GM13976 (cell line): ENCODE measurements at regions not wholly inside any gene's neighbourhood (a gene's known extent, or its start where the extent isn't known, plus 50 kb on each side); places are given as distances from the start of the nearest gene placed in this dataset.

Source experiments
- DNase-seq: peaks from one replicate; pipeline ENCODE4 v3.0.0; 2012; ENCODE audit warnings: low spot score
- in situ Hi-C: fragments of 300-500 bp; cut with MboI; formaldehyde crosslinking; loops from one replicate; pipeline ENCODE4 v1.12.0; 2022; ENCODE audit warnings: low sequenced_read_pairs, mixed read lengths, inconsistent platforms; ENCODE audit not compliant: unreplicated experiment
- TF ChIP-seq, protein P1 (sequence below): IDR thresholded peaks from 2 replicates; pipeline ENCODE4 v1.5.1; 2012; ENCODE audit warnings: borderline replicate concordance, mild to moderate bottlenecking; ENCODE audit not compliant: insufficient read depth; ENCODE audit errors: extremely low read depth, missing control alignments, control extremely low read depth

GRCh38 chr9:111258875-111259271, 71.2 kb downstream of the OR2K2 start:
- DNase-seq, result no peak
- TF ChIP-seq, protein P1, sequence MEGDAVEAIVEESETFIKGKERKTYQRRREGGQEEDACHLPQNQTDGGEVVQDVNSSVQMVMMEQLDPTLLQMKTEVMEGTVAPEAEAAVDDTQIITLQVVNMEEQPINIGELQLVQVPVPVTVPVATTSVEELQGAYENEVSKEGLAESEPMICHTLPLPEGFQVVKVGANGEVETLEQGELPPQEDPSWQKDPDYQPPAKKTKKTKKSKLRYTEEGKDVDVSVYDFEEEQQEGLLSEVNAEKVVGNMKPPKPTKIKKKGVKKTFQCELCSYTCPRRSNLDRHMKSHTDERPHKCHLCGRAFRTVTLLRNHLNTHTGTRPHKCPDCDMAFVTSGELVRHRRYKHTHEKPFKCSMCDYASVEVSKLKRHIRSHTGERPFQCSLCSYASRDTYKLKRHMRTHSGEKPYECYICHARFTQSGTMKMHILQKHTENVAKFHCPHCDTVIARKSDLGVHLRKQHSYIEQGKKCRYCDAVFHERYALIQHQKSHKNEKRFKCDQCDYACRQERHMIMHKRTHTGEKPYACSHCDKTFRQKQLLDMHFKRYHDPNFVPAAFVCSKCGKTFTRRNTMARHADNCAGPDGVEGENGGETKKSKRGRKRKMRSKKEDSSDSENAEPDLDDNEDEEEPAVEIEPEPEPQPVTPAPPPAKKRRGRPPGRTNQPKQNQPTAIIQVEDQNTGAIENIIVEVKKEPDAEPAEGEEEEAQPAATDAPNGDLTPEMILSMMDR, result no peak
- in situ Hi-C loops, result no loop called here

- TF ChIP-seq, protein P1, result no peak
- DNase-seq, result no peak
- in situ Hi-C loops, result no loop called here
These were observed 71.7 kb downstream of the OR2K2 start for GRCh38 chr9:111258209-111258874.

DNA sequence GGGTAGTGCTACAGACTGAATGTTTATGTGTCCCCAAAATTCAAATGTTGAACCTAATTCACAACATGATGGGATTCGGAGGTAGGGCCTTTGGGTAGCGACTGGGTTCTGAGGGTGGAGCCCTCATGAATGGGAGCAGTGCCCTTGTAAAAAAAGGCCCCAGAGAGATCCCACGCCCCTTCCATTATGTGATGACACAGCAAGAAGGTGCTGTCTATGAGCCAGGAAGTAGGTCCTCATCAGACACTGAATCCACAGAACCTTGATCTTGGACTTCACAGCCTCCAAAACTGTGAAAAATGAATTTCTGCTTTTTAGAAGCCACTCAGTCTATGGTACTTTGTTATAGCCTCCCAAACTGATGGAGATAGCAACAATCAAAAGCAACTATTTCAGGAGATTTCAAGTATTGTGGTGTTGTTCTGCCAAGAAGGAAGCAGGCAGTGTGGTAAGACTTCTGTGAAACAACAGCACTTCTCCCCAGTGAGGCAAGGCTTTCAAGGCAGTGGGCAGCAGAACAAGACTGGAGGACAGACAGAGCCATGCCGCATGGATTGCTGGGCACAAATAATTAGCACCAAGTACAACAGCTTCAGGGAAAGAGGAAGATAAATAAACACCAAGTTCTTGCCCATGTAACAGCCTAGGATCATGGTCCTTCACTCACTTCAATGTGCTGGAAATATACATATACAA, 76.1 kb downstream of the OR2K2 start:
- in situ Hi-C loops, result no loop called here
- TF ChIP-seq, protein P1, result no peak
- no peak for DNase-seq

DNA sequence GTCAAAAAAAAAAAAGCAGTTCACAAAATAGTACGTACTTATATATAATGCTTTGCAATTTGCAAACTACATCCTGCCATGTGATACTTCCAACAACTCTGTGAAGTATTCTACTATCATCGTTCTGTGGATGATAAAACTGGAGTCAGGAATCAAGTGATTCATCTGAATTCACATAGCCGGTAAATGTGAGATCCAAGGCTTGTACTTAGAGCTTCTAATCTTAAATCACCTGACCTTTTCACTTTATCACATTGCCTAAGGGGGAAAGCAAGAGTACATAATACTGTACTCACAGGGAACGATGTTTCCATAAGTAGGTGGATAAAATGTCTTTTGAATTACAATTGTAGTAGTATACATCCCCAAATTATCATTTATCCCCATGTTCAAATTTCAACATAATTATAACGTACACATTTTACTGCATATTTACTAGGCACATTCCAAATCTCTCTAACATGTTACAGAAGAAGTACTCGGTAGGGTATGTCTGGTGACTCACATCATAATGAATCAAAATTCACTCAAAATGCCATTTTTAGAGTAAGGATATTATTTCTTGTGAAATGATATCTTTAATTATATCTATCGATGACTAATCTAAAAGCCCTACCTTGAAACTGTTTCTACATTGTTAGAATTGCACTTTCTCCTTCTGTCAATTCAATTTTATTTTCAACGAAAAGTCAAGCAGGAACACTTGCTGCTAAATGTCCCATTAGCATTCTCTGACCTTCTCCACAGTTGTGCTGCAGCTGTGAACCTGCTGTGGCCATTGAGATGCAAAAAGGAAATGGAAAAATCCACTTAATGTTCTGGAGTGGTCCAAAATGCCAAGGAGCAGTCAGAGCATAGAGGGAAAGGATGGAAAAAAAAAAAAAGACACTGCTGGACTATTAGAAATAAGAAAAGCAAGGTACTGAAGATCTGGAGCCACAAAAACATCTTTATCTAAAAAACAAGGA, 78.9 kb downstream of the OR2K2 start:
- DNase-seq, result no peak
- TF ChIP-seq, protein P1, result no peak
- in situ Hi-C loops, result no loop called here

- TF ChIP-seq, protein P1, result no peak
- in situ Hi-C loops, result no loop called here
- no peak for DNase-seq
These were observed 92.6 kb downstream of the OR2K2 start for GRCh38 chr9:111237447-111237846.

GRCh38 chr9:111236332-111236731, 93.7 kb downstream of the OR2K2 start:
- TF ChIP-seq, protein P1, result no peak
- no peak for DNase-seq
- in situ Hi-C loops, result no loop called here
